GOT3 (cell line): ENCODE measurements at regions not wholly inside any gene's neighbourhood (a gene's known extent, or its start where the extent isn't known, plus 50 kb on each side); places are given as distances from the start of the nearest gene placed in this dataset.
"Not testable (repeated sequence)": the region's sequence is repeated elsewhere in the genome, so short reads cannot be mapped to it uniquely, and the experiment has no call there.

ENCODE experiments used
- DNase-seq: peaks from one replicate; lab custom pipeline; 2025; ENCODE audit warnings: mixed read lengths; lab: John Stamatoyannopoulos, UW

- no peak for DNase-seq
Measured at GRCh38 chr1:30123896-30124295, 599.5 kb downstream of the MATN1 start.

GRCh38 chr1:30123036-30123435 is 600.3 kb downstream of the MATN1 start:
- no peak for DNase-seq

- no peak for DNase-seq
Measured at GRCh38 chr1:30120245-30121000, 603.0 kb downstream of the MATN1 start.

- no peak for DNase-seq
Measured at GRCh38 chr1:30117685-30118084, 605.7 kb downstream of the MATN1 start.

GRCh38 chr1:30111431-30111830 is 612.0 kb downstream of the MATN1 start:
- DNase-seq = no peak

- DNase-seq = no peak
Measured at GRCh38 chr1:30110846-30111245, 612.5 kb downstream of the MATN1 start.

- no peak for DNase-seq
Measured at GRCh38 chr1:30109853-30110252, 613.5 kb downstream of the MATN1 start.

- no peak for DNase-seq
Measured at GRCh38 chr1:30108186-30108585, 615.2 kb downstream of the MATN1 start.

GRCh38 chr1:30106125-30106524 is 617.3 kb downstream of the MATN1 start:
- no peak for DNase-seq

GRCh38 chr1:30104551-30104950 is 618.8 kb downstream of the MATN1 start:
- DNase-seq = no peak

- DNase-seq = no peak
Measured at GRCh38 chr1:30103708-30104411, 619.5 kb downstream of the MATN1 start.

- DNase-seq = no peak
Measured at GRCh38 chr1:30102605-30103004, 620.8 kb downstream of the MATN1 start.

GRCh38 chr1:30101487-30102227 is 621.7 kb downstream of the MATN1 start:
- DNase-seq = no peak

GRCh38 chr1:30101016-30101415 is 622.4 kb downstream of the MATN1 start:
- DNase-seq = no peak

GRCh38 chr1:30100524-30100862 is 622.9 kb downstream of the MATN1 start:
- DNase-seq = no peak

GRCh38 chr1:30099587-30100523 is 623.5 kb downstream of the MATN1 start:
- no peak for DNase-seq

GRCh38 chr1:30097851-30098250 is 625.5 kb downstream of the MATN1 start:
- not testable (repeated sequence) for DNase-seq

GRCh38 chr1:30095451-30096025 is 627.8 kb downstream of the MATN1 start:
- no peak for DNase-seq

GRCh38 chr1:30095051-30095450 is 628.3 kb downstream of the MATN1 start:
- no peak for DNase-seq

- DNase-seq = no peak
Measured at GRCh38 chr1:30092051-30092858, 631.1 kb downstream of the MATN1 start.
